ENCODE measurements at regions not wholly inside any gene's neighbourhood (a gene's known extent, or its start where the extent isn't known, plus 50 kb on each side); places are given as distances from the start of the nearest gene placed in this dataset.

GRCh38 chr4:18397681-18398390 is 376.3 kb upstream of the LCORL start:
- no peak for TF ChIP-seq POLR2A (IDR thresholded peaks at IDR 0.05; ENCODE audit: low read depth, low read length)
- TF ChIP-seq CTCF (IDR thresholded peaks at IDR 0.05 in 2 of 3, conservative IDR thresholded peaks at IDR 0.05 in 1 of 3; ENCODE audit: control insufficient read depth in 2 of 3, extremely low read depth in 1 of 3, insufficient read depth in 1 of 3, low read depth in 3 of 3, low read length in 3 of 3): no peak
- TF ChIP-seq ZNF274 (IDR thresholded peaks at IDR 0.05; ENCODE audit: insufficient read depth, insufficient read length): no peak
- TF ChIP-seq ZZZ3 (IDR thresholded peaks at IDR 0.05; ENCODE audit: control insufficient read depth, insufficient read length, low read depth): no peak
- no peak for TF ChIP-seq HDGF (IDR thresholded peaks at IDR 0.05)
- TF ChIP-seq CUX1 (IDR thresholded peaks at IDR 0.05; ENCODE audit: insufficient replicate concordance, low read depth, low read length): no peak
- TF ChIP-seq HDAC2 (IDR thresholded peaks at IDR 0.05): no peak
- no peak for TF ChIP-seq GATAD2B (conservative IDR thresholded peaks at IDR 0.05; ENCODE audit: low read depth)
- no peak for TF ChIP-seq EP300 (IDR thresholded peaks at IDR 0.05; ENCODE audit: borderline replicate concordance in 1 of 2, control insufficient read depth in 1 of 2, low read depth in 2 of 2, low read length in 2 of 2)
- TF ChIP-seq NRF1 (conservative IDR thresholded peaks at IDR 0.05; ENCODE audit: low read depth, low read length): no peak

All from GM12878 (cell line).